Testis (tissue), 2 donors: ENCODE measurements at regions not wholly inside any gene's neighbourhood (a gene's known extent, or its start where the extent isn't known, plus 50 kb on each side); places are given as distances from the start of the nearest gene placed in this dataset.

Experiments used
- CTCF ChIP-seq, 3 experiments: fragments of 450-650 bp in 2 of 3; fragments of 200-600 bp in 1 of 3; sonication (generic) in 1 of 3; IDR thresholded peaks; one replicate each; pipeline ENCODE4 v1.5.1; 2016 to 2019; ENCODE audit warnings: antibody characterized with exemption in 3 of 3, mild to moderate bottlenecking in 2 of 3, moderate library complexity in 1 of 3
- POLR2A ChIP-seq: fragments of 450-650 bp; IDR thresholded peaks from one replicate; pipeline ENCODE4 v1.6.1; 2017; ENCODE audit warnings: antibody characterized with exemption, mild to moderate bottlenecking, moderate library complexity

GRCh38 chr9:111986035-111986556, 89.5 kb downstream of the UGCG start:
- TF ChIP-seq CTCF (IDR thresholded peaks at IDR 0.05) (no peak), POLR2A (no peak)
